OCI-LY3 (cell line): ENCODE measurements at regions not wholly inside any gene's neighbourhood (a gene's known extent, or its start where the extent isn't known, plus 50 kb on each side); places are given as distances from the start of the nearest gene placed in this dataset.

Experiments used
- H2AFZ ChIP-seq: fragments of 200-600, 300-600 bp; shearing (Covaris generic); 2 replicates; pipeline ENCODE4 v1.6.0; 2014; ENCODE audit warnings: antibody characterized with exemption, low read depth, low read length
- H3K27ac ChIP-seq: fragments of 200-600, 300-600 bp; sonication (generic); 2 replicates; pipeline ENCODE4 v1.5.1; 2014; ENCODE audit warnings: mild to moderate bottlenecking, low read length, moderate library complexity, mixed read lengths
- H3K27me3 ChIP-seq: fragments of 200-600, 300-600 bp; sonication (generic); 2 replicates; pipeline ENCODE4 v1.6.1; 2014; ENCODE audit warnings: low read depth, low read length, mixed read lengths
- H3K36me3 ChIP-seq: fragments of 200-600, 300-600 bp; sonication (generic); replicated peaks from 2 replicates; pipeline ENCODE3; 2014; ENCODE audit warnings: low read depth, low read length, mixed read lengths
- H3K4me1 ChIP-seq: fragments of 300-600, 200-600 bp; sonication (generic); 2 replicates; pipeline ENCODE4 v1.6.1; 2014; ENCODE audit warnings: low read length, mixed read lengths
- H3K4me2 ChIP-seq: fragments of 200-600, 300-600 bp; sonication (generic); 2 replicates; pipeline ENCODE4 v1.6.1; 2014; ENCODE audit warnings: low read length, mixed read lengths
- H3K4me3 ChIP-seq: fragments of 300-600, 200-600 bp; sonication (generic); 2 replicates; pipeline ENCODE4 v1.5.1; 2014; ENCODE audit warnings: antibody characterized with exemption, mild to moderate bottlenecking, low read length, moderate library complexity
- H3K79me2 ChIP-seq: fragments of 300-600, 200-600 bp; shearing (Covaris generic); 2 replicates; pipeline ENCODE4 v1.6.1; 2014; ENCODE audit warnings: mild to moderate bottlenecking, low read length, mixed read lengths
- H3K9ac ChIP-seq: fragments of 300-600, 200-600 bp; shearing (Covaris generic); 2 replicates; pipeline ENCODE4 v1.6.0; 2014; ENCODE audit warnings: mild to moderate bottlenecking, low read length, moderate library complexity
- H3K9me3 ChIP-seq: fragments of 200-600, 300-600 bp; shearing (Covaris generic); 2 replicates; pipeline ENCODE4 v1.6.1; 2014; ENCODE audit warnings: low read length, mixed read lengths; ENCODE audit not compliant: insufficient read depth
- H4K20me1 ChIP-seq: fragments of 200-600, 300-600 bp; sonication (generic); 2 replicates; pipeline ENCODE4 v1.6.1; 2016; ENCODE audit warnings: low read length, mixed read lengths; ENCODE audit not compliant: insufficient read depth
- EZH2phosphoT487 ChIP-seq: fragments of 200-600 bp; shearing (Covaris generic); IDR thresholded peaks from 2 replicates; pipeline ENCODE4 v1.6.1; 2018; ENCODE audit warnings: antibody characterized with exemption, mixed run types, low read depth
- TF ChIP-seq, protein P1 (sequence below): fragments of 200-600, 300-600 bp; sonication (generic); IDR thresholded peaks from 2 replicates; pipeline ENCODE4 v1.5.1; 2014; ENCODE audit warnings: antibody characterized with exemption, low read length, low read depth

DNA sequence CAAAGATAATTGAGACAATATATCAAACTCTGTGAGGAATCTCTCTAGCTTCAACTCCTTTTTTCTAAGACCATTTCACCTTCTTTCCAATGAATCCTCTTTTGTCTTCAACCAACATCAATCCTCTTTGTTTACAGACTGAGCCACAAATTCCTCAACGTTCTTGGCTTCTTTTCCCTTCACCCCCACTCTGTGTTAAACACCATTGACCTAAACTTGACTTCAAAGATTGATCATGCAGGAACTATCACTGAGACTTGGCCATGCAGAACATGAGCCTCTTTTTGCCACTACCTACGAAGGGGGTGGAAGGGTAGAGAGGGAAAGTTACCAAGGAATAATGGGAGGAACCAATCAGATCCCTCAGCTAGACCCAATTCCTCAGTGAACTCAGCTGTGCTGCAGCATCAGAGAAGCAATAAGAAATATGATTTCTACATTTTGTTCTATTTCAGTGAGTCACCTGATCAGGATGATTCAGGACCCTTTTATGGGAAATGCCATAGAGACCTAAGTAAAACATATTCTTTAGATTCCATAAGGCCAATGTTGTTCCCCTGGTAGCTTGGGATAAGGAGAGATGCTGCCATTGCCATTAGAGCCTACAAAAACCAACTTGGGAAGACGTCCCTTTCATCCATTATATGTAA is 187.7 kb upstream of the RGMB start:
- Histone ChIP-seq H3K36me3 (no peaks in the 10 kb centered on the region), H2AFZ (no peak overlapping the region), H3K27ac (no peak overlapping the region), H3K79me2 (no peaks in the 10 kb centered on the region), H3K4me2 (no peak overlapping the region), H3K9ac (no peak overlapping the region), H3K27me3 (no peaks in the 10 kb centered on the region), H4K20me1 (no peaks in the 10 kb centered on the region), H3K9me3 (no peaks in the 10 kb centered on the region), H3K4me3 (no peak overlapping the region), H3K4me1 (no peaks in the 10 kb centered on the region)
- TF ChIP-seq, protein P1, sequence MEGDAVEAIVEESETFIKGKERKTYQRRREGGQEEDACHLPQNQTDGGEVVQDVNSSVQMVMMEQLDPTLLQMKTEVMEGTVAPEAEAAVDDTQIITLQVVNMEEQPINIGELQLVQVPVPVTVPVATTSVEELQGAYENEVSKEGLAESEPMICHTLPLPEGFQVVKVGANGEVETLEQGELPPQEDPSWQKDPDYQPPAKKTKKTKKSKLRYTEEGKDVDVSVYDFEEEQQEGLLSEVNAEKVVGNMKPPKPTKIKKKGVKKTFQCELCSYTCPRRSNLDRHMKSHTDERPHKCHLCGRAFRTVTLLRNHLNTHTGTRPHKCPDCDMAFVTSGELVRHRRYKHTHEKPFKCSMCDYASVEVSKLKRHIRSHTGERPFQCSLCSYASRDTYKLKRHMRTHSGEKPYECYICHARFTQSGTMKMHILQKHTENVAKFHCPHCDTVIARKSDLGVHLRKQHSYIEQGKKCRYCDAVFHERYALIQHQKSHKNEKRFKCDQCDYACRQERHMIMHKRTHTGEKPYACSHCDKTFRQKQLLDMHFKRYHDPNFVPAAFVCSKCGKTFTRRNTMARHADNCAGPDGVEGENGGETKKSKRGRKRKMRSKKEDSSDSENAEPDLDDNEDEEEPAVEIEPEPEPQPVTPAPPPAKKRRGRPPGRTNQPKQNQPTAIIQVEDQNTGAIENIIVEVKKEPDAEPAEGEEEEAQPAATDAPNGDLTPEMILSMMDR: no peak
- no peak for TF ChIP-seq EZH2phosphoT487

DNA sequence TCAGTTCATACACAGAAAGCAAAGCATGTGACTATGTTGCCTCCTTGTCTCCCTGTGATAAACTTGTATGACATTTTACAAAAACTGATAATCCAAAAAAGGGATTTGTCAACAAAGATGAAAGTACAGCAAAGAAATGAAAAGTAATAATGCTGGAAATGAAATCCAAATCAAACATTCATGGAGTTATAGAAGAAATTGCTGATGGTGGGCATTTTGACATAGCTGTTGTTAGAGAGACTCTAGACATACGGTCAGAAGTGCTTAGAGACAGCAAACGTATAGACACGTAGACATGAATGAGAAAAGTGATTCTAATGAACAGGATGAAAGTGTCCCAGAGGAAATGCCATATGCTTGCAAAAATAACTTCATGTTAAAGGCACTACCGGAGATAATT is 186.9 kb upstream of the RGMB start:
- Histone ChIP-seq H3K27me3 (no peaks in the 10 kb centered on the region), H3K9me3 (no peaks in the 10 kb centered on the region), H3K27ac (no peak overlapping the region), H3K9ac (no peak overlapping the region), H4K20me1 (no peaks in the 10 kb centered on the region), H3K4me2 (no peak overlapping the region), H3K4me1 (no peaks in the 10 kb centered on the region), H3K4me3 (no peak overlapping the region), H2AFZ (no peak overlapping the region), H3K36me3 (no peaks in the 10 kb centered on the region), H3K79me2 (no peaks in the 10 kb centered on the region)
- TF ChIP-seq EZH2phosphoT487: no peak
- TF ChIP-seq, protein P1: no peak

DNA sequence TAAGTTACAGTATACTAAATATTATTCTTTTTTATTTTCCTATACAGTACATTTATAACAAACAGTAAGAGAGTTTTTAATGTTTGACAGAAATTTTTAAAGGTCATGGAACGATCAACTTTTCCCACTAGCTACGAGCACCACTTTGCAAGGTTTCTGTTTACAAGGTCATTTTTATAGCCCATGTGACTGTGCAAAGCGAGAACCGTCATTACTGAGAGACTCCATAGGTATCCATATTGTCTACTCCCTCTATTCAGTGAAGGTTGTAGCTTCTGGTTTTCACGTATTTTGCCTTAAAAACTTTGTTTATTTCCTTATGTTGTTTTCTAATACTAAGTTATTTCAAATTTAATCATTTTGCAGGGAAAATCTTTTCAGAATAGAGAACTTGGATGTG is 186.3 kb upstream of the RGMB start:
- Histone ChIP-seq H3K9ac (no peak overlapping the region), H3K79me2 (no peaks in the 10 kb centered on the region), H4K20me1 (no peaks in the 10 kb centered on the region), H3K4me2 (no peak overlapping the region), H2AFZ (no peak overlapping the region), H3K4me1 (no peaks in the 10 kb centered on the region), H3K36me3 (no peaks in the 10 kb centered on the region), H3K27me3 (no peaks in the 10 kb centered on the region), H3K9me3 (no peaks in the 10 kb centered on the region), H3K27ac (no peak overlapping the region), H3K4me3 (no peak overlapping the region)
- TF ChIP-seq, protein P1: no peak
- no peak for TF ChIP-seq EZH2phosphoT487

DNA sequence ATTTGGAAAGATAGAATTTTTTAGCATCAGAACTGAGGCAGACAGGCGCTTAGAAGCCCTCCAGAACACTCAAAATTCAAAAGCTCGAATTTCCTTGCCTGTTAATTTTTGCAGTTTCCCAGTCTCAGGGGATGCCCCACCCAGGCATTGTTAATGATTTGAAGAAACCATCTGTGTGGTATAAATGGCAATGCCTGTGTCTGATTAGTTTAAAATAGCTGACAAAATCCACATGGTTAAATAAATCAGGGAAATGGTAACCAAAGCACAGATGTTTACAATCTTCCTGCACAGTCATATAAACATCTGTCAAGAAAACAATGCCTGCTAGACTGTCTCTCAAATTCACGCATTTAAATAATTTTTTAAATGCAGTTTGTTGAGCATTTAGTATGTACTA is 185.2 kb upstream of the RGMB start:
- TF ChIP-seq, protein P1: no peak
- no peak for TF ChIP-seq EZH2phosphoT487
- H2AFZ ChIP-seq: no peak overlapping the region
- no peaks in the 10 kb centered on the region for H3K36me3 ChIP-seq
- no peaks in the 10 kb centered on the region for H3K27me3 ChIP-seq
- H4K20me1 ChIP-seq: no peaks in the 10 kb centered on the region
- no peak overlapping the region for H3K27ac ChIP-seq
- no peaks in the 10 kb centered on the region for H3K79me2 ChIP-seq
- H3K9ac ChIP-seq: no peak overlapping the region
- no peaks in the 10 kb centered on the region for H3K4me1 ChIP-seq
- H3K4me2 ChIP-seq: no peak overlapping the region
- H3K4me3 ChIP-seq: no peak overlapping the region
- H3K9me3 ChIP-seq: no peaks in the 10 kb centered on the region
